RWPE2 (cell line): ENCODE measurements at regions not wholly inside any gene's neighbourhood (a gene's known extent, or its start where the extent isn't known, plus 50 kb on each side); places are given as distances from the start of the nearest gene placed in this dataset.

ENCODE experiments used
- ATAC-seq: fragments of 200-7000 bp; cut with Tn5 transposase; 3 replicates; pipeline ENCODE4 v1.9.1; 2021; ENCODE audit warnings: low read depth
- DNase-seq: peaks from one replicate; pipeline ENCODE4 v3.0.0-alpha.2; 2020; ENCODE audit warnings: low spot score
- H3K27ac ChIP-seq: fragments of 450-650 bp; 2 replicates; pipeline ENCODE4 v1.5.1; 2017; ENCODE audit warnings: mild to moderate bottlenecking; ENCODE audit not compliant: poor library complexity, severe bottlenecking
- H3K27me3 ChIP-seq: fragments of 250-450 bp; sonication (Bioruptor Pico); 2 replicates; pipeline ENCODE4 v1.5.1; 2021; ENCODE audit warnings: mild to moderate bottlenecking, moderate library complexity; ENCODE audit not compliant: insufficient read depth, poor library complexity, severe bottlenecking
- H3K36me3 ChIP-seq: fragments of 250-450 bp; sonication (Bioruptor Pico); 2 replicates; pipeline ENCODE4 v1.5.1; 2020; ENCODE audit warnings: low read depth, mild to moderate bottlenecking, moderate library complexity
- H3K4me1 ChIP-seq: fragments of 250-450 bp; sonication (Bioruptor Pico); 2 replicates; pipeline ENCODE4 v1.5.1; 2021; ENCODE audit warnings: mild to moderate bottlenecking, moderate library complexity; ENCODE audit not compliant: insufficient read depth, poor library complexity, severe bottlenecking
- H3K4me3 ChIP-seq: fragments of 250-450 bp; sonication (Bioruptor Pico); 2 replicates; pipeline ENCODE4 v1.5.1; 2021; ENCODE audit warnings: mild to moderate bottlenecking, moderate library complexity; ENCODE audit not compliant: severe bottlenecking
- H3K9me3 ChIP-seq: fragments of 250-450 bp; sonication (Bioruptor Pico); 2 replicates; pipeline ENCODE4 v1.5.1; 2021; ENCODE audit warnings: mild to moderate bottlenecking, moderate library complexity; ENCODE audit not compliant: severe bottlenecking
- TF ChIP-seq, protein P1 (sequence below): fragments of 450-650 bp; IDR thresholded peaks from one replicate; pipeline ENCODE4 v1.5.1; 2017; ENCODE audit warnings: mild to moderate bottlenecking, moderate library complexity; ENCODE audit not compliant: poor library complexity, severe bottlenecking

DNA sequence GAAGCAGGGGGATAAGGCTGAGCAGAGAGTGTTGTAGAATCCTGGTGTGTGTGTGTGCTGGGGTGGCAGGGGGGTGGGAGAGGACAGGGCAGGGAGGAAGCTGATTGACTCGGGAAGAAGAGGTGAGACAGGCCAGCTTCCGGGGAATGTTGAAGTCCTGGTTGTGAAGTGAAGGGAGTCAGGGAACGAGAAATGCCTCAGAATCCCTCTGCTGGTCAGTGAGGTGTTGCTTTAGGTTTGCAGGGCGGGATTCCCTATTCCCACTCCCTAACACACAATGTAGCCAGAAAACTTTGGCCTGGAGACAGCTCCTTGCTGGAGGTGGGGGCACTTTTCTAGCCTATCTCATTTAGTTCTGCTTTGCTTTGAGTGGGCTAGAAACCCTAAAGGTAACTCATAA, 265.1 kb downstream of the HAUS1 start:
- Histone ChIP-seq H3K27me3 (no peaks in the 10 kb centered on the region), H3K4me3 (no peak overlapping the region), H3K9me3 (no peaks in the 10 kb centered on the region), H3K27ac (no peak overlapping the region), H3K36me3 (no peaks in the 10 kb centered on the region), H3K4me1 (no peaks in the 10 kb centered on the region)
- ATAC-seq (no peak), DNase-seq (no peak)
- TF ChIP-seq, protein P1, sequence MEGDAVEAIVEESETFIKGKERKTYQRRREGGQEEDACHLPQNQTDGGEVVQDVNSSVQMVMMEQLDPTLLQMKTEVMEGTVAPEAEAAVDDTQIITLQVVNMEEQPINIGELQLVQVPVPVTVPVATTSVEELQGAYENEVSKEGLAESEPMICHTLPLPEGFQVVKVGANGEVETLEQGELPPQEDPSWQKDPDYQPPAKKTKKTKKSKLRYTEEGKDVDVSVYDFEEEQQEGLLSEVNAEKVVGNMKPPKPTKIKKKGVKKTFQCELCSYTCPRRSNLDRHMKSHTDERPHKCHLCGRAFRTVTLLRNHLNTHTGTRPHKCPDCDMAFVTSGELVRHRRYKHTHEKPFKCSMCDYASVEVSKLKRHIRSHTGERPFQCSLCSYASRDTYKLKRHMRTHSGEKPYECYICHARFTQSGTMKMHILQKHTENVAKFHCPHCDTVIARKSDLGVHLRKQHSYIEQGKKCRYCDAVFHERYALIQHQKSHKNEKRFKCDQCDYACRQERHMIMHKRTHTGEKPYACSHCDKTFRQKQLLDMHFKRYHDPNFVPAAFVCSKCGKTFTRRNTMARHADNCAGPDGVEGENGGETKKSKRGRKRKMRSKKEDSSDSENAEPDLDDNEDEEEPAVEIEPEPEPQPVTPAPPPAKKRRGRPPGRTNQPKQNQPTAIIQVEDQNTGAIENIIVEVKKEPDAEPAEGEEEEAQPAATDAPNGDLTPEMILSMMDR = no peak

DNA sequence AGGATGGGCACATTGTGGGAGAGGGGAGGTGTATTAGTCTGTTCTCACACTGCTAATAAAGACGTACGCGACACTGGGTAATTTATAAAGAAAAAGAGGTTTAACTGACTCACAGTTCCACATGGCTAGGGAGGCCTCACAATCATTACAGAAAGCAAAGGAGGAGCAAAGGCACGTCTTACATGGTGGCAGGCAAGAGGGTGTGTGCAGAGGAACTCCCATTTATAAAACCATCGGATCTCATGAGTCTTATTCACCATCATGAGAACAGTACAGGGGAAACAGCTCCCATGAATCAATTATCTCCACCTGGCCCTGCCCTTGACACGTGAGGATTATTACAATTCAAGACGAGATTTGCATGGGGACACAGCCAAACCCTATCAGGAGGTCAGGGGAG, 266.7 kb downstream of the HAUS1 start:
- no peaks in the 10 kb centered on the region for H3K27me3 ChIP-seq
- H3K4me1 ChIP-seq = no peaks in the 10 kb centered on the region
- ATAC-seq = no peak
- TF ChIP-seq, protein P1 = no peak
- H3K27ac ChIP-seq = no peak overlapping the region
- H3K36me3 ChIP-seq = no peaks in the 10 kb centered on the region
- no peak for DNase-seq
- no peaks in the 10 kb centered on the region for H3K9me3 ChIP-seq
- no peak overlapping the region for H3K4me3 ChIP-seq

DNA sequence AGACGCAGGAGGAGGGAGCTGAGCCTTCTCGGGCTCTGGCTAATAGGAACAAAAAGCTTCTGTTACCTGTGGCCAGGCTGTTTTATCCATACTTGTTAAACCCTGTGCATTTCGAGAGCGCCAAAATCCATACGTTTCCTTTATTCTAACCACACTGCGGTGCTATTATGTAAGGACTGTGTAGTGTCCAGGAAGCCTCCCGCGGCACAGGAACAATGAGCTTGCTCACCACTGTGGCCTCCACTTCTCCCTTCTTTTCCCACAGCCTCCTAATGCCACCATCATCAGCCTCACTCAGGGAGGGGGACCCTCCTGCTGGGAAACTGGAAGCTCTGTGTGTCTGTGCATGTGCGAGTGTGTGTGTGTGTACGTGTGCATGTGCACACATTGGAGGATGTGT, 268.5 kb downstream of the HAUS1 start:
- no peak for ATAC-seq
- Histone ChIP-seq H3K4me1 (no peaks in the 10 kb centered on the region), H3K36me3 (no peaks in the 10 kb centered on the region), H3K27me3 (no peaks in the 10 kb centered on the region), H3K9me3 (no peaks in the 10 kb centered on the region), H3K4me3 (no peak overlapping the region), H3K27ac (no peak overlapping the region)
- TF ChIP-seq, protein P1 = no peak
- DNase-seq = no peak

- no peak for ATAC-seq
- Histone ChIP-seq H3K9me3 (no peaks in the 10 kb centered on the region), H3K27ac (no peak overlapping the region), H3K27me3 (no peaks in the 10 kb centered on the region), H3K4me1 (no peaks in the 10 kb centered on the region), H3K36me3 (no peaks in the 10 kb centered on the region), H3K4me3 (no peak overlapping the region)
- no peak for DNase-seq
- TF ChIP-seq, protein P1 = no peak
These were observed 268.9 kb downstream of the HAUS1 start for GRCh38 chr18:46373131-46373530.

DNA sequence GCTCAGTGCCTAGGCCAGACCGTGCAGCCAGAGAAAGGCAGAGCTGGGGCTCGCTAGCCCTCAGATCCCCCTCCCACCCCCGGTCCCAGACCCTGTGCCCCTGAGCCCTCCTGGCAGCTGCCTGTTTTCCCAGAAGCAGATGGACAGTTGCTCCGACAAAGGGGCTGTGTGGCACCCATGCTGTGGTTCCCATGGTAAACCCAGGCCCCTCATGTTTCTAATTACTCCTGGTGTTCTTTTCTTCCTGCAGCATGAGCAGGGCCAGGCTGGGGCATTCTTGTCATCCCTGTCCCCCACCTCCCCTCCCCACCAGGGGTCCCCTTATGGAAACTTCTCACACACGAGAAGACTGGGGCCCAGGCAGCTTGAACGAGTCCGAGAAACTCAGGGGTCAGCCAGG, 269.6 kb downstream of the HAUS1 start:
- TF ChIP-seq, protein P1 = no peak
- Histone ChIP-seq H3K9me3 (no peaks in the 10 kb centered on the region), H3K4me1 (no peaks in the 10 kb centered on the region), H3K27me3 (no peaks in the 10 kb centered on the region), H3K27ac (no peak overlapping the region), H3K36me3 (no peaks in the 10 kb centered on the region), H3K4me3 (no peak overlapping the region)
- DNase-seq (no peak), ATAC-seq (no peak)
